PC-9 (cell line): ENCODE measurements at regions not wholly inside any gene's neighbourhood (a gene's known extent, or its start where the extent isn't known, plus 50 kb on each side); places are given as distances from the start of the nearest gene placed in this dataset.

Source experiments
- BruUV-seq: library from RNA; stranded (reverse); fragments of 400-500 nt; replicated peaks from 2 replicates; lab custom pipeline; 2021; lab: Mats Ljungman, UMichigan
- CTCF ChIA-PET: fragments of 300-600 bp; sonication (Branson Sonifier 250); formaldehyde crosslinking; loops from one replicate; lab custom pipeline; 2022; ENCODE audit warnings: antibody characterized with exemption; lab: Charles Lee
- POLR2A ChIA-PET: fragments of 300-600 bp; sonication (Branson Sonifier 250); formaldehyde crosslinking; loops from one replicate; lab custom pipeline; 2022; ENCODE audit warnings: antibody characterized with exemption; ENCODE audit not compliant: unreplicated experiment; lab: Charles Lee
- DNase-seq, 2 experiments: peaks; one replicate each; pipeline versions ENCODE4 v3.0.0 to v3.0.0-alpha.2; 2015 to 2022; ENCODE audit warnings: mixed read lengths in 1 of 2
- H2AFZ ChIP-seq: fragments of 200-600 bp; sonication (generic); 2 replicates; pipeline ENCODE4 v1.8.1; 2017; ENCODE audit warnings: antibody characterized with exemption
- H3F3A ChIP-seq: fragments of 200-600 bp; sonication (generic); 2 replicates; pipeline ENCODE4 v1.8.1; 2017; ENCODE audit warnings: antibody characterized with exemption, mild to moderate bottlenecking, low read depth; ENCODE audit not compliant: insufficient read depth
- H3K27ac ChIP-seq: fragments of 200-600 bp; sonication (generic); 2 replicates; pipeline ENCODE4 v1.6.1; 2016; ENCODE audit warnings: mixed run types
- H3K27me3 ChIP-seq: fragments of 200-600 bp; sonication (generic); 2 replicates; pipeline ENCODE4 v1.6.1; 2016; ENCODE audit warnings: low read depth, mixed run types; ENCODE audit not compliant: insufficient read depth
- H3K36me3 ChIP-seq: fragments of 200-600 bp; sonication (generic); 2 replicates; pipeline ENCODE4 v1.6.1; 2016; ENCODE audit warnings: low read depth, mixed run types
- H3K4me1 ChIP-seq: fragments of 200-600 bp; sonication (generic); replicated peaks from 2 replicates; pipeline ENCODE4 v1.6.1; 2016; ENCODE audit warnings: mixed run types; ENCODE audit not compliant: insufficient read depth
- H3K4me2 ChIP-seq: fragments of 200-600 bp; sonication (generic); 2 replicates; pipeline ENCODE4 v1.6.1; 2017; ENCODE audit warnings: mixed run types
- H3K4me3 ChIP-seq: fragments of 200-600 bp; sonication (generic); 2 replicates; pipeline ENCODE4 v1.6.1; 2016; ENCODE audit warnings: mixed run types
- H3K79me2 ChIP-seq: fragments of 200-600 bp; sonication (generic); 2 replicates; pipeline ENCODE4 v1.6.1; 2017; ENCODE audit warnings: low read depth, mixed run types
- H3K9me2 ChIP-seq: fragments of 200-600 bp; sonication (generic); 2 replicates; pipeline ENCODE4 v1.8.1; 2017; ENCODE audit warnings: mild to moderate bottlenecking; ENCODE audit not compliant: insufficient read depth
- H3K9me3 ChIP-seq: fragments of 200-600 bp; sonication (generic); 2 replicates; pipeline ENCODE4 v1.8.1; 2016; ENCODE audit warnings: low read depth; ENCODE audit not compliant: insufficient read depth
- H4K20me1 ChIP-seq: fragments of 200-600 bp; sonication (generic); 2 replicates; pipeline ENCODE4 v1.8.1; 2017; ENCODE audit not compliant: insufficient read depth
- EZH2 ChIP-seq: fragments of 200-600 bp; sonication (generic); IDR thresholded peaks from 2 replicates; pipeline ENCODE4 v1.8.0; 2017; ENCODE audit warnings: antibody characterized with exemption, low read depth
- intact Hi-C: fragments of 100-400 bp; cut with micrococcal nuclease; formaldehyde crosslinking; loops from one replicate; pipeline ENCODE4 v1.10.0; 2022; ENCODE audit not compliant: unreplicated experiment
- TF ChIP-seq, protein P1 (sequence below): fragments of 200-600 bp; sonication (generic); conservative IDR thresholded peaks from 2 replicates; pipeline ENCODE4 v1.6.1; 2017; ENCODE audit warnings: mixed run types, antibody characterized with exemption, mild to moderate bottlenecking, moderate library complexity

DNA sequence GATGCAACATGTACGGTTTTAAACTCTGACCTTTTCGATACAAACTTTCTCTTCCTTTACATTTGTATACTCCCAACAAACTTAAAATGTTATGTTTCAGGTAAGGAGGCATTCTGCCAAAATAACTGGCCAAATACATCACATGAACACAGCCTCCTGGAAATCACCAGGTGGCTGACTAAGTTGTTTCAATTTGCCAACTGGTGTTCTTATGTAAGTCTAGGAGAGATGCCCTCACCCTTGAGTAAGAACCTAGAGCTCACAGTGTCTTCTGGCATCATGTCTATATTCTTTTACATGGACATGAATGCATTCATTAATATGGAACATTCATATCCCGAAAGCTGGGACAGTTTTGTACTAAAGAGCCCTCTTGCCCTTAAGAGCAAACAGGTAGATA lies 341.1 kb upstream of the NR2F2 start:
- intact Hi-C loops = no loop called here
- DNase-seq = no peak
- no peaks in the 10 kb centered on the region for H3K27me3 ChIP-seq

DNA sequence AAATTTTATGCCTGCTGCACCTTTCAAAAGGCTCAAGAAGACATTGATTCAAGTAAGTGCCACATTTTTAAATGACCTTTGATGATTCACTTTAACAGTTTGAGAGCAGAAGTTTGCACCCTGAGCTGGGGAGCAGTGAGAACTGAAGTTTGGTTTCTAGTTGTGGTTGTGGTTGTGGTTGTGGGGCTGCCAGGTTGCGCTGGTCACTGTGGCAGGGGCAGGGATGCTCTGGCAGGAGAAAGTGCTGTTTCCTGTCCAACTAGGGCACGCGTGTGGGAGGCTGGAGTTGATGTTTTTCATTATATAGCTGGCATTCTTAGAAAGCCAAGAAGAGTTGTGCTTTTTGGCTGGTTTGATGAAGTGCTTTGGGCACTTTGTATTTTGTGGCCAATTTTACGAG lies 339.7 kb upstream of the NR2F2 start:
- Histone ChIP-seq H3K27ac (no peak overlapping the region), H3K9me3 (no peaks in the 10 kb centered on the region), H4K20me1 (no peaks in the 10 kb centered on the region), H3K4me2 (no peak overlapping the region), H3K4me3 (no peak overlapping the region), H3K79me2 (no peaks in the 10 kb centered on the region), H3K9me2 (no peaks in the 10 kb centered on the region), H3F3A (no peaks in the 10 kb centered on the region), H3K4me1 (peaks cover 5% of the 10 kb centered on the region; the same call in 1 of the 2 replicates), H3K36me3 (no peaks in the 10 kb centered on the region), H2AFZ (no peak overlapping the region), H3K27me3 (no peaks in the 10 kb centered on the region)
- intact Hi-C loops = no loop called here
- BruUV-seq = no TSS peak
- no peak for DNase-seq
- no peak for TF ChIP-seq EZH2
- TF ChIP-seq, protein P1, sequence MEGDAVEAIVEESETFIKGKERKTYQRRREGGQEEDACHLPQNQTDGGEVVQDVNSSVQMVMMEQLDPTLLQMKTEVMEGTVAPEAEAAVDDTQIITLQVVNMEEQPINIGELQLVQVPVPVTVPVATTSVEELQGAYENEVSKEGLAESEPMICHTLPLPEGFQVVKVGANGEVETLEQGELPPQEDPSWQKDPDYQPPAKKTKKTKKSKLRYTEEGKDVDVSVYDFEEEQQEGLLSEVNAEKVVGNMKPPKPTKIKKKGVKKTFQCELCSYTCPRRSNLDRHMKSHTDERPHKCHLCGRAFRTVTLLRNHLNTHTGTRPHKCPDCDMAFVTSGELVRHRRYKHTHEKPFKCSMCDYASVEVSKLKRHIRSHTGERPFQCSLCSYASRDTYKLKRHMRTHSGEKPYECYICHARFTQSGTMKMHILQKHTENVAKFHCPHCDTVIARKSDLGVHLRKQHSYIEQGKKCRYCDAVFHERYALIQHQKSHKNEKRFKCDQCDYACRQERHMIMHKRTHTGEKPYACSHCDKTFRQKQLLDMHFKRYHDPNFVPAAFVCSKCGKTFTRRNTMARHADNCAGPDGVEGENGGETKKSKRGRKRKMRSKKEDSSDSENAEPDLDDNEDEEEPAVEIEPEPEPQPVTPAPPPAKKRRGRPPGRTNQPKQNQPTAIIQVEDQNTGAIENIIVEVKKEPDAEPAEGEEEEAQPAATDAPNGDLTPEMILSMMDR = no peak
- ChIA-PET CTCF (no interaction called here), POLR2A (no interaction called here)

More for the DNA sequence above, 341.1 kb upstream of the NR2F2 start:
- peaks cover 5% of the 10 kb centered on the region; the same call in 1 of the 2 replicates for H3K4me1 ChIP-seq
- H3K4me3 ChIP-seq = no peak overlapping the region
- H3K36me3 ChIP-seq = no peaks in the 10 kb centered on the region
- TF ChIP-seq EZH2 = no peak
- TF ChIP-seq, protein P1 = no peak
- no TSS peak for BruUV-seq
- CTCF ChIA-PET = no interaction called here
- no peak overlapping the region for H2AFZ ChIP-seq
- H3K4me2 ChIP-seq = no peak overlapping the region
- H3K9me2 ChIP-seq = no peaks in the 10 kb centered on the region
- no peaks in the 10 kb centered on the region for H4K20me1 ChIP-seq
- no peaks in the 10 kb centered on the region for H3F3A ChIP-seq
- H3K79me2 ChIP-seq = no peaks in the 10 kb centered on the region
- H3K9me3 ChIP-seq = no peaks in the 10 kb centered on the region
- H3K27ac ChIP-seq = no peak overlapping the region
- POLR2A ChIA-PET = no interaction called here

DNA sequence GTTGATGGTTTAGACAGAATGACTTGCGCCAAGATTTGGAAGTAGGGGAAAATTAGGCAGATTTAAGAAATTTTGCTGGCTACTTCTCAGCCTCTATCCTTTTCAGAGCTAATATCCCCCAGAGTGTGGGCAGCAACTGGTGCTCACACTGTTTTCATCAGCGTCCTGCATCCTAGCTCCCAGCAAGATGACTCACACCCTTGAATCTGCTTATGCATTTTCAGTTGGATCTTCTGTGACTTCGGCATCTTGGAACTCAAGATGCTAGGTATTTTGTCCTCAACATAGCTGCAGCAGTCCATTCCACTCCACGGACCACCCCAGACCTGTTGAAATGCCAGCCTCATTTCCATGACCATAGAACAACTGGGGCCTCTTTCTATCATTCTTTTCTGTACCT lies 336.1 kb upstream of the NR2F2 start:
- Histone ChIP-seq H3K4me1 (no peaks in the 10 kb centered on the region), H3K4me3 (no peak overlapping the region), H3K36me3 (no peaks in the 10 kb centered on the region), H3K9me3 (no peaks in the 10 kb centered on the region), H2AFZ (no peak overlapping the region), H3K9me2 (no peaks in the 10 kb centered on the region), H3K27ac (no peak overlapping the region), H3K27me3 (no peaks in the 10 kb centered on the region), H4K20me1 (no peaks in the 10 kb centered on the region), H3K4me2 (no peak overlapping the region), H3K79me2 (no peaks in the 10 kb centered on the region), H3F3A (no peaks in the 10 kb centered on the region)
- ChIA-PET POLR2A (interaction anchor here (0.6 kb wide), 1 partner anchor 611 kb away, joined by 3 read pairs; no protein-coding TSS in a partner anchor), CTCF (no interaction called here)
- DNase-seq = no peak
- BruUV-seq = no TSS peak
- intact Hi-C loops = no loop called here
- TF ChIP-seq, protein P1 = no peak
- TF ChIP-seq EZH2 = no peak
